ENCODE measurements at regions not wholly inside any gene's neighbourhood (a gene's known extent, or its start where the extent isn't known, plus 50 kb on each side); places are given as distances from the start of the nearest gene placed in this dataset.

DNA sequence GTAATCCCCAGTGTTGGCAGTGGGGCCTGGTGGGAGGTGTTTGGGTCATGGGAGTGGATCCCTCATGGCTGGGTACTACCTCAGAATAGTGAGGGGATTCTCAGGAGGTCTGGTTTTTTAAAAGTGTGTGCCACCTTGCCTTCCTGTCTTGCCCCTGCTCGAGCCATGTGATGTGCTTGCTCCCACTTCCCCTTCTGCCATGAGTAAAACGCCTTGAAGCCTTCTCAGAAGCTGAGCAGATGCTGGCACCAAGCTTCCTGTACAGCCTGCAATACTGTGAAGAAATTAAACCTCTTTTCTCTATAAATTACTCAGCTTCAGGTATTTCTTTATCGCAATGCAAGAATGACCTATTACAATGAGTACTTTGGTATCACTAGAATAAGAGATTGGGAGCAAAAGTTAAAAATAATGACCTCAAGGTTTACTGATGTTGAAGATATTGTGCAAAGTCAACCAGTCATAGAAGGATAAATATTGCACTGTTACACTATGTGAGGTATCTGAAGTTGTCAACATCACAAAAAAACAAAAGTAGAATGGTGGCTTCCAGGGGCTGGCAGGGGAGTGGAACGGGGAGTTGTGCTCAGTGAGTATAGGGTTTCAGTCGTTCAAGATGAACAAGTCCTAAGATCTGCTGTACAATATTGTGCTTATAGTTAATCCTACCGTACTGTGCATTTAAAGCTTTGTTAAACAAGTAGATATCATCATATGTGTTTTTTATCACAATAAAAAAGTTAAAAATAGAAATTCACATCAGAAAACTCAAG, 938.3 kb upstream of the CNTNAP5 start:
- Mint-ChIP-seq H3K4me1 (no peaks in the 10 kb centered on the region), H3K9me3 (peaks cover 9% of the 10 kb centered on the region), H3K36me3 (no peaks in the 10 kb centered on the region), H3K27ac (no peak overlapping the region), H3K27me3 (no peaks in the 10 kb centered on the region), H3K4me3 (no peak overlapping the region)

GRCh38 chr2:123091471-123091870, 933.6 kb upstream of the CNTNAP5 start:
- no peaks in the 10 kb centered on the region for H3K27me3 Mint-ChIP-seq
- no peaks in the 10 kb centered on the region for H3K4me1 Mint-ChIP-seq
- H3K4me3 Mint-ChIP-seq: no peak overlapping the region
- H3K36me3 Mint-ChIP-seq: no peaks in the 10 kb centered on the region
- no peak overlapping the region for H3K27ac Mint-ChIP-seq
- H3K9me3 Mint-ChIP-seq: peaks cover 5% of the 10 kb centered on the region

GRCh38 chr2:123093199-123093598, 931.9 kb upstream of the CNTNAP5 start:
- H3K27ac Mint-ChIP-seq: no peak overlapping the region
- no peaks in the 10 kb centered on the region for H3K36me3 Mint-ChIP-seq
- H3K9me3 Mint-ChIP-seq: peaks cover 5% of the 10 kb centered on the region
- H3K27me3 Mint-ChIP-seq: no peaks in the 10 kb centered on the region
- no peaks in the 10 kb centered on the region for H3K4me1 Mint-ChIP-seq
- H3K4me3 Mint-ChIP-seq: no peak overlapping the region

GRCh38 chr2:123095219-123095835, 929.8 kb upstream of the CNTNAP5 start:
- H3K9me3 Mint-ChIP-seq: no peaks in the 10 kb centered on the region
- no peaks in the 10 kb centered on the region for H3K36me3 Mint-ChIP-seq
- no peaks in the 10 kb centered on the region for H3K4me1 Mint-ChIP-seq
- H3K27ac Mint-ChIP-seq: no peak overlapping the region
- no peaks in the 10 kb centered on the region for H3K27me3 Mint-ChIP-seq
- H3K4me3 Mint-ChIP-seq: no peak overlapping the region

DNA sequence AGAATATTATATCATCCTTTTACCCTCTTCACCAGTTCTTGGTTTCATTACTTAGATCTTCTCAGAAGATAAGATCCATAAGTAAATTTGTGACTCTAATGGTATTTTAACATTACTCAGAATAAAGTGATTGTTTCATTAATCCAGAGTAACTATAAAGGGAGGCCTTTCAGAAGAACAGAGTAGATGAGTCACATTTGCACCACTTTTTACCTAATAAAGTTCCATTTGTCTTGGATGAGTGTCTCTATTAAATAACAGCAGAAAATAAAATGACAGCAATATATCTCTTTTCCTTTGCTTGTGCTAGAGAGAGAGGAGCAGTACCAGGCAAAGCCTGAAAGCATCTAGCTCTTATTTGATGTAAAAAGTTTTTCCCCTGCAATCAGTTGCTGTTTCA, 926.5 kb upstream of the CNTNAP5 start:
- Mint-ChIP-seq H3K4me1 (no peaks in the 10 kb centered on the region), H3K27ac (no peak overlapping the region), H3K36me3 (no peaks in the 10 kb centered on the region), H3K4me3 (no peak overlapping the region), H3K9me3 (no peaks in the 10 kb centered on the region), H3K27me3 (no peaks in the 10 kb centered on the region)

GRCh38 chr2:123101434-123101833, 923.7 kb upstream of the CNTNAP5 start:
- H3K4me3 Mint-ChIP-seq: no peak overlapping the region
- no peaks in the 10 kb centered on the region for H3K27me3 Mint-ChIP-seq
- no peaks in the 10 kb centered on the region for H3K9me3 Mint-ChIP-seq
- no peak overlapping the region for H3K27ac Mint-ChIP-seq
- H3K4me1 Mint-ChIP-seq: no peaks in the 10 kb centered on the region
- no peaks in the 10 kb centered on the region for H3K36me3 Mint-ChIP-seq

GRCh38 chr2:123103902-123104301, 921.2 kb upstream of the CNTNAP5 start:
- Mint-ChIP-seq H3K4me1 (no peaks in the 10 kb centered on the region), H3K27ac (no peak overlapping the region), H3K36me3 (no peaks in the 10 kb centered on the region), H3K9me3 (peaks cover 4% of the 10 kb centered on the region), H3K27me3 (no peaks in the 10 kb centered on the region), H3K4me3 (no peak overlapping the region)

DNA sequence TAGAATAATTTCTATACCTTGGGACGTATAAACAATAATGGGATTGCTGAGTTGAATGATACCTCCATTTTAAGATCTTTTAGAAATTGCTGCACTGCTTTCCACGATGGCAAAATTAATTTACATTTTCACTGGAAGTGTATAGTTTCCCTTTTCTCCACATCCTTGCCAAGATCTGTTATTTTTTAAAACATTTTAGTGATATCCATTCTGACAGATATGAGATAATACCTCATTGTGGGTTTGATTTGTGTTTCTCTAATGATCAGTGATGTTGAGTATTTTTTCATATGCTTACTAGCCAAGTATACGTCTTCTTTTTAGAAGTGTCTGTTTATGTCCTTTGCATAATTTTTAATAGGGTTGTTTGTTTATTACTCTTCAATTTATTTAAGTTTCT, 908.5 kb upstream of the CNTNAP5 start:
- peaks cover 8% of the 10 kb centered on the region for H3K9me3 Mint-ChIP-seq
- H3K36me3 Mint-ChIP-seq: no peaks in the 10 kb centered on the region
- H3K27me3 Mint-ChIP-seq: no peaks in the 10 kb centered on the region
- no peak overlapping the region for H3K27ac Mint-ChIP-seq
- no peaks in the 10 kb centered on the region for H3K4me1 Mint-ChIP-seq
- H3K4me3 Mint-ChIP-seq: no peak overlapping the region

GRCh38 chr2:123127236-123127635, 897.9 kb upstream of the CNTNAP5 start:
- H3K36me3 Mint-ChIP-seq: no peaks in the 10 kb centered on the region
- H3K27ac Mint-ChIP-seq: no peak overlapping the region
- H3K4me3 Mint-ChIP-seq: no peak overlapping the region
- no peaks in the 10 kb centered on the region for H3K4me1 Mint-ChIP-seq
- peaks cover 9% of the 10 kb centered on the region for H3K9me3 Mint-ChIP-seq
- H3K27me3 Mint-ChIP-seq: no peaks in the 10 kb centered on the region

DNA sequence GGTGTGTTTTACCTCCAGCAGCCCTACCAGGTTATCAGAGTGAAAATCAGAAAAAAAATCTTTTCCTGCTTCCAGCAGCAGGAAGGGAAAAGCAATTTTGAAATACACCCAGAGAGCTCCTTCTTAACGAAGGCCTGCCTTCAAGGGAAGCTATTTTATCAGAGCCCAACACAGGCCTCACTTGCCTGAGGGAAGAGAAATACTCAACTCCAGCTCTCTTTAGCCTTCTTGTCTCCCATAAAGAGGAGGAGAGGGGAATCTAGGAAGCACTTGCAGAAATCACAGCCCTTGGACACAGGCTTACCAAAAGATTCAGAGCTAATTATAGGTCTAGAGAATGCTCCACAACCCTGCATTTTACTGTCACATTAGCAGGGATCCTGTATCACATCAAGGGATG, 896.1 kb upstream of the CNTNAP5 start:
- Mint-ChIP-seq H3K36me3 (no peaks in the 10 kb centered on the region), H3K4me1 (no peaks in the 10 kb centered on the region), H3K4me3 (no peak overlapping the region), H3K27me3 (no peaks in the 10 kb centered on the region), H3K27ac (no peak overlapping the region), H3K9me3 (peaks cover 9% of the 10 kb centered on the region)

- H3K4me1 Mint-ChIP-seq: no peaks in the 10 kb centered on the region
- no peak overlapping the region for H3K4me3 Mint-ChIP-seq
- no peaks in the 10 kb centered on the region for H3K27me3 Mint-ChIP-seq
- no peaks in the 10 kb centered on the region for H3K36me3 Mint-ChIP-seq
- peaks cover 10% of the 10 kb centered on the region for H3K9me3 Mint-ChIP-seq
- no peak overlapping the region for H3K27ac Mint-ChIP-seq
Observed at GRCh38 chr2:123136419-123136818, 888.7 kb upstream of the CNTNAP5 start.

GRCh38 chr2:123144082-123144481, 881.0 kb upstream of the CNTNAP5 start:
- Mint-ChIP-seq H3K36me3 (no peaks in the 10 kb centered on the region), H3K9me3 (peaks cover 12% of the 10 kb centered on the region), H3K4me3 (no peak overlapping the region), H3K27me3 (no peaks in the 10 kb centered on the region), H3K27ac (no peak overlapping the region), H3K4me1 (no peaks in the 10 kb centered on the region)

- H3K27ac Mint-ChIP-seq: no peak overlapping the region
- no peaks in the 10 kb centered on the region for H3K9me3 Mint-ChIP-seq
- no peaks in the 10 kb centered on the region for H3K4me1 Mint-ChIP-seq
- no peaks in the 10 kb centered on the region for H3K27me3 Mint-ChIP-seq
- H3K36me3 Mint-ChIP-seq: no peaks in the 10 kb centered on the region
- H3K4me3 Mint-ChIP-seq: no peak overlapping the region
Observed at GRCh38 chr2:123153041-123153440, 872.0 kb upstream of the CNTNAP5 start.

DNA sequence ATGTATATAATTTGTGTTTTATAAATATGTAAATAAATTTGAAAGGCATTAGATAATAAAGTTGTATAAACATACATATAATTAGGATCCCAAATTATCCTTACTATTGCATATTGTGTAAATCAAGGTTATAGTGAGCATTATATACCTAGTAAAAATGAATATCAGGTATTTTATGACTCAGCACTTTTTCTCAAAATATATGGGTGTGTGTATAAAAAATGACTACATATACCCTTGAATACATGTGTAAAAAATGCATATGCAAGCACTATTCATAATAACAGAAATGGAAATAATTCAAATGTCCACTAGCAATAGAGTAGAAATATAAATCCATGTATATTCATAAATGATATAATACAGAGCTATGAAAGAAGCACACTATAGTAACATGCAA, 870.9 kb upstream of the CNTNAP5 start:
- peaks cover 6% of the 10 kb centered on the region for H3K9me3 Mint-ChIP-seq
- no peaks in the 10 kb centered on the region for H3K4me1 Mint-ChIP-seq
- no peak overlapping the region for H3K27ac Mint-ChIP-seq
- no peaks in the 10 kb centered on the region for H3K27me3 Mint-ChIP-seq
- no peaks in the 10 kb centered on the region for H3K36me3 Mint-ChIP-seq
- H3K4me3 Mint-ChIP-seq: no peak overlapping the region

DNA sequence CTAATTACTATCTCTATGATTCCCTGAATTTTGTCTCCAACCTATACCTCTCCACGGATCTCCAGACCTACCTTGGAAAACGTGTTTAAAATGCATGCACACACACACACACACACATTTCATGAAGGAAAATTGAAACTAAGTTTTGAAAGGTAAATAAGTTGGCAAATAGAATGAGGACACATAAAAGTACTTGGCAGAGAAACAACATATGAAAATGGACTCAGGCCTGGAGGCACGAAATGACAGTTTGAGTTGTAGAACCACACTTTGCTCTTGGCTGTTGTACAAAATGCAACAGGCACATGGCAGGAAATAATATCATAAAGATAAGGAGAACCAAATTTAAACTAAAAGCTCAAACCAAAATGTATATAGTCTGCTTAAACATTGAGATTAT, 868.1 kb upstream of the CNTNAP5 start:
- Mint-ChIP-seq H3K4me1 (no peaks in the 10 kb centered on the region), H3K27me3 (no peaks in the 10 kb centered on the region), H3K9me3 (peaks cover 6% of the 10 kb centered on the region), H3K36me3 (no peaks in the 10 kb centered on the region), H3K27ac (no peak overlapping the region), H3K4me3 (no peak overlapping the region)

DNA sequence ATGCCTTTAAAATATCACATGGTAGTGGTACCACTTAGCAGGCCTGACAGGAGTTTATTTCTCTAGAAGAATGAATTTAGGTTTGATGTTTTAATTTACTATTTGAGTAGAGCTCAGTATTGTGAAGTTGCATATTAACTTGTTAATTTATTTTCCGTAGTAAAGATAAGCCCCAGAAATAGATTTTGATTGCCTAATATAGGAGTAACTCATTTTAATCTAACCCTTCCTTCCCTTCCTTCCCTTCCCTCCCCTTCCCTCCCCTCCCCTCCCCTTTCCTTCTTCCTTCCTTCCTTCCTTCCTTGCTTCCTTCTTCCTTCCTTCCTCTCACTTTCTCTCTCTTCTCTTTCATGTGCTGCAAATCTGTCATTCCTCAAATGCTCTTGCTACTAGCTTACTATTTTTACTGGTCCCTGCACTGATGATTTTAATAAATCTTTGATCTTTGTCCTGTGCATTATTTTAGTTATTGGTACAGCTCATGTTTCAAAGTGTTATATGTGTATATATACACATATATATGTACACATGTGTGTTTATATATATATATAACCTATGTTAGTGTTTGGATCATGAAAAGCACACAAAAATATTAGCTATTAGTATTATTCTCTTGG, 862.6 kb upstream of the CNTNAP5 start:
- Mint-ChIP-seq H3K4me3 (no peak overlapping the region), H3K27me3 (no peaks in the 10 kb centered on the region), H3K36me3 (no peaks in the 10 kb centered on the region), H3K27ac (no peak overlapping the region), H3K4me1 (no peaks in the 10 kb centered on the region), H3K9me3 (peaks cover 6% of the 10 kb centered on the region)
